DND-41 (cell line): ENCODE measurements at regions not wholly inside any gene's neighbourhood (a gene's known extent, or its start where the extent isn't known, plus 50 kb on each side); places are given as distances from the start of the nearest gene placed in this dataset.

Experiments used
- EZH2 ChIP-seq: IDR thresholded peaks from 3 replicates; pipeline ENCODE4 v1.6.1; 2012; ENCODE audit warnings: borderline replicate concordance, low read depth, mild to moderate bottlenecking, moderate library complexity, low read length, inconsistent platforms; ENCODE audit not compliant: severe bottlenecking
- TF ChIP-seq, protein P1 (sequence below): IDR thresholded peaks from 2 replicates; pipeline ENCODE4 v1.5.1; 2012; ENCODE audit warnings: borderline replicate concordance, low read length, moderate library complexity, mild to moderate bottlenecking; ENCODE audit not compliant: poor library complexity, severe bottlenecking; ENCODE audit errors: extremely low read depth

DNA sequence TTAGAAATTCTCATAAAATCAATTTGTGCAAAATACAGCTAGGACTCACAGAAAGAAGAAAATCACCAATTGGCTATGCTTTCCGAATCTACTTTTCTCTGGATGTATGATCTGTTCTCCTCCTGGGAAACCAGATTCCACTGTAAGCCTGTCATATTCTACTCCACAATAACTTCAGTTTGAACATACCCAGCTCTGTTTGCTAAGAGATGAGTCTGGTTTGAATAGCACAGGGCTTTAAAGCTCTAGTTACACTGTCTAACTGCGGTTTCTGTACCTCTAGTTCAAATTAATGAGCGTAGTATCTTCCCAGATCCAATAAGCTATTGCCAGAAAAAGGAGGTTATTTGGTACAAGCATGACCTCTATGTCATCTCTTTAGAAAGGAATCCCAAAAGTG is 270.1 kb downstream of the DAD1 start:
- TF ChIP-seq, protein P1, sequence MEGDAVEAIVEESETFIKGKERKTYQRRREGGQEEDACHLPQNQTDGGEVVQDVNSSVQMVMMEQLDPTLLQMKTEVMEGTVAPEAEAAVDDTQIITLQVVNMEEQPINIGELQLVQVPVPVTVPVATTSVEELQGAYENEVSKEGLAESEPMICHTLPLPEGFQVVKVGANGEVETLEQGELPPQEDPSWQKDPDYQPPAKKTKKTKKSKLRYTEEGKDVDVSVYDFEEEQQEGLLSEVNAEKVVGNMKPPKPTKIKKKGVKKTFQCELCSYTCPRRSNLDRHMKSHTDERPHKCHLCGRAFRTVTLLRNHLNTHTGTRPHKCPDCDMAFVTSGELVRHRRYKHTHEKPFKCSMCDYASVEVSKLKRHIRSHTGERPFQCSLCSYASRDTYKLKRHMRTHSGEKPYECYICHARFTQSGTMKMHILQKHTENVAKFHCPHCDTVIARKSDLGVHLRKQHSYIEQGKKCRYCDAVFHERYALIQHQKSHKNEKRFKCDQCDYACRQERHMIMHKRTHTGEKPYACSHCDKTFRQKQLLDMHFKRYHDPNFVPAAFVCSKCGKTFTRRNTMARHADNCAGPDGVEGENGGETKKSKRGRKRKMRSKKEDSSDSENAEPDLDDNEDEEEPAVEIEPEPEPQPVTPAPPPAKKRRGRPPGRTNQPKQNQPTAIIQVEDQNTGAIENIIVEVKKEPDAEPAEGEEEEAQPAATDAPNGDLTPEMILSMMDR: no peak
- TF ChIP-seq EZH2: no peak
